ENCODE measurements at regions not wholly inside any gene's neighbourhood (a gene's known extent, or its start where the extent isn't known, plus 50 kb on each side); places are given as distances from the start of the nearest gene placed in this dataset.
"Not testable (repeated sequence)": the region's sequence is repeated elsewhere in the genome, so short reads cannot be mapped to it uniquely, and the experiment has no call there.

GRCh38 chr6:135680964-135681913 is 170.3 kb upstream of the PDE7B start:
- H3K4me3 ChIP-seq (ENCODE audit: low read depth, low read length), result no peak overlapping the region
- TF ChIP-seq POLR2A (IDR thresholded peaks at IDR 0.05; ENCODE audit: extremely low read depth, insufficient read length) (no peak), CTCF (IDR thresholded peaks at IDR 0.05; ENCODE audit: low read depth, low read length) (no peak), MYC (IDR thresholded peaks at IDR 0.05; ENCODE audit: low read depth, low read length) (no peak)
- TF ChIP-seq, protein P1, sequence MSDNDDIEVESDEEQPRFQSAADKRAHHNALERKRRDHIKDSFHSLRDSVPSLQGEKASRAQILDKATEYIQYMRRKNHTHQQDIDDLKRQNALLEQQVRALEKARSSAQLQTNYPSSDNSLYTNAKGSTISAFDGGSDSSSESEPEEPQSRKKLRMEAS (IDR thresholded peaks at IDR 0.05; ENCODE audit: low read depth, low read length), result no peak
- DNase-seq (ENCODE audit: low read depth), result no peak

DNA sequence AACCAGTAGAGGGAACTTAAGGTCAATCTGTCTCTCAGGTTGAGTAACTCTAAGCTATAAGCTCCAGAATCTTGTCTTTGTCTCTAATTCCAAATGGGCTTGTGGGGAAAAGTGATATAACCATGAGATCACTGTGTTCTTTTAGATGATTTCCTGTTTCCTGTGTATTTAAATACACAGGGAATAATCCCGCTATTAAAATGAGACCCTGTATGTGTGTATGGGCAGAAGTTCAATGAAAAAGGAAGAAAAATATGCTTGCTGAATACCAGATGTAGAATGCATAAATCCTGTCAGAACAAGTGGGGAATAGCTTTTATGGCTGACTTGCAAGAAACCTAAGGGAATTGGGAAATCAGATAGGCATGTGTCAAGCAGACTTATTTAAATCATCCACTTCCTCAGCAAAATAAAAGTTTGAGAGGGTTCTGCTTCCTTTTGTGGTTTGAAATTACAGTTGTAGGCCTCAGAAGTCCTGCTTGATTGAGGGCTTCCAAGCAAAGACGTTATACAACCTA is 164.7 kb upstream of the PDE7B start:
- no peak overlapping the region for H3K4me3 ChIP-seq (ENCODE audit: low read depth, low read length)
- DNase-seq (ENCODE audit: low read depth), result peak; percentile 35
- TF ChIP-seq MYC (IDR thresholded peaks at IDR 0.05; ENCODE audit: low read depth, low read length) (0 out of 2 replicates have a peak, but pooled peaks have one; percentile 12), POLR2A (IDR thresholded peaks at IDR 0.05; ENCODE audit: extremely low read depth, insufficient read length) (no peak)
- TF ChIP-seq, protein P1 (IDR thresholded peaks at IDR 0.05; ENCODE audit: low read depth, low read length), result no peak

GRCh38 chr6:135688476-135688875 is 163.0 kb upstream of the PDE7B start:
- DNase-seq (ENCODE audit: low read depth); H3K4me3 ChIP-seq (ENCODE audit: low read depth, low read length): not testable (repeated sequence)

DNA sequence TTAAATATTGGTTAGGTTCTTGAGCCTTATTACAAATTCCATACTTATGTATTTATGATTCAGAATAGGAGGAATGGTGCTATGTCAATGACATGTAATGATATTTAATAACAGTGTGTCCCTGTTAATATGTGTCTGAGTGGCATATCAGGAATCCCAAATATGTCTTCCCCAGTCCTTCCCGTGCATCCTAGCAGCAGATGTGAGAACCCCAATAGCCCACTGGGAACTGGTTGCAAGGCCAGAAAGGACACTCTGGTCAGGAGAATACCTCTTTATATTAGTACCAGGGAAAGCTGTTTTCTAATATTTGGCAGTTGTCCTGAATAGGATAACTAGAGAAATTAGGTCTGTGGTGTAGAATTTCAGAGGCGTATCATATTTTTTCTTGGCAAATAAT is 159.1 kb upstream of the PDE7B start:
- no peak overlapping the region for H3K4me3 ChIP-seq (ENCODE audit: low read depth, low read length)
- no peak for DNase-seq (ENCODE audit: low read depth)
- TF ChIP-seq, protein P1 (IDR thresholded peaks at IDR 0.05; ENCODE audit: low read depth, low read length), result no peak
- TF ChIP-seq POLR2A (IDR thresholded peaks at IDR 0.05; ENCODE audit: extremely low read depth, insufficient read length), result no peak

DNA sequence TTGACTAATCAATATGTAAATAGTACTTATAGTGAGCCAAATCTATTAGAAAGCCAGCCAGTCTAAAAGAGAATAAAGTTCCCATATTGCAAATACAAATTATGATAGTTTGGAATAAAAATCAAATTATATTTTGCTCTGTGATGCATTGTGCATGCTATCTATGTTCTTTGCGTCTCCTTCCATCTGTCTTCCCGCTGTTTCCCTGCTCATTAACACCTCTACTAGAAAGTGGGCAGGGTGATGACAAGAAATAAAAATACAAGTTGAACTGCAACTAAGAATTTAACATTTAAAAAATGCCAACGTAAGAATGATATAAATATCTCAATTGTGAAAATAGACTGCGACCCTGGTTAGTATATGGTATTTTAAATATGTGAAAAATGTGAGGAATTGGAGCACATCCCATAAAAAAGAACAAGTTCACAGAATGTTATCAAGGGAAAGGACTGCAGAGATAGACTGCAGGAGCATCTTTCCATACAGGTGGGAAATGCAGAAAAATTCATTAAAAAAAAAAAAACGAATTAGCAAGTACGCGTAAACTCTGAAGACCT is 157.6 kb upstream of the PDE7B start:
- DNase-seq (ENCODE audit: low read depth), result no peak
- no peak for TF ChIP-seq CTCF (IDR thresholded peaks at IDR 0.05; ENCODE audit: low read depth, low read length)
- no peak overlapping the region for H3K4me3 ChIP-seq (ENCODE audit: low read depth, low read length)

GRCh38 chr6:135699705-135700104 is 151.8 kb upstream of the PDE7B start:
- DNase-seq (ENCODE audit: low read depth), result no peak
- H3K4me3 ChIP-seq (ENCODE audit: low read depth, low read length), result no peak overlapping the region
- TF ChIP-seq MYC (IDR thresholded peaks at IDR 0.05; ENCODE audit: low read depth, low read length) (no peak), POLR2A (IDR thresholded peaks at IDR 0.05; ENCODE audit: extremely low read depth, insufficient read length) (no peak), CTCF (IDR thresholded peaks at IDR 0.05; ENCODE audit: low read depth, low read length) (no peak)
- TF ChIP-seq, protein P1 (IDR thresholded peaks at IDR 0.05; ENCODE audit: low read depth, low read length), result no peak

- TF ChIP-seq CTCF (IDR thresholded peaks at IDR 0.05; ENCODE audit: low read depth, low read length) (no peak), POLR2A (IDR thresholded peaks at IDR 0.05; ENCODE audit: extremely low read depth, insufficient read length) (no peak), MYC (IDR thresholded peaks at IDR 0.05; ENCODE audit: low read depth, low read length) (no peak)
- TF ChIP-seq, protein P1 (IDR thresholded peaks at IDR 0.05; ENCODE audit: low read depth, low read length), result no peak
- DNase-seq (ENCODE audit: low read depth), result no peak
- no peak overlapping the region for H3K4me3 ChIP-seq (ENCODE audit: low read depth, low read length)
Observed at GRCh38 chr6:135701426-135701825, 150.1 kb upstream of the PDE7B start.
